GM18858 (cell line): ENCODE measurements at regions not wholly inside any gene's neighbourhood (a gene's known extent, or its start where the extent isn't known, plus 50 kb on each side); places are given as distances from the start of the nearest gene placed in this dataset.

ENCODE experiments used
- ATAC-seq: cut with Tn5 transposase; IDR thresholded peaks from one replicate; pipeline ENCODE4 v1.9.1; 2021; ENCODE audit not compliant: unreplicated experiment

- peak; percentile 72 for ATAC-seq
These were observed 162.2 kb downstream of the SREK1 start for GRCh38 chr5:66306105-66306843.

- ATAC-seq = no peak
These were observed 162.8 kb downstream of the SREK1 start for GRCh38 chr5:66306844-66307315.

- ATAC-seq = peak; percentile 78
These were observed 163.6 kb downstream of the SREK1 start for GRCh38 chr5:66307647-66308241.

- ATAC-seq = no peak
These were observed 168.2 kb downstream of the SREK1 start for GRCh38 chr5:66312266-66312665.

- no peak for ATAC-seq
These were observed 171.7 kb downstream of the SREK1 start for GRCh38 chr5:66315784-66316183.

GRCh38 chr5:66322786-66323528, 178.9 kb downstream of the SREK1 start:
- ATAC-seq = no peak

GRCh38 chr5:66323529-66323895, 179.4 kb downstream of the SREK1 start:
- no peak for ATAC-seq

- no peak for ATAC-seq
These were observed 180.3 kb downstream of the SREK1 start for GRCh38 chr5:66324357-66324756.

- no peak for ATAC-seq
These were observed 182.2 kb downstream of the SREK1 start for GRCh38 chr5:66326276-66326675.

- ATAC-seq = no peak
These were observed 182.9 kb downstream of the SREK1 start for GRCh38 chr5:66327008-66327407.

GRCh38 chr5:66329078-66329477, 185.0 kb downstream of the SREK1 start:
- no peak for ATAC-seq

GRCh38 chr5:66333192-66333591, 189.1 kb downstream of the SREK1 start:
- ATAC-seq = no peak

GRCh38 chr5:66337626-66338226, 193.6 kb downstream of the SREK1 start:
- ATAC-seq = no peak

- no peak for ATAC-seq
These were observed 194.7 kb downstream of the SREK1 start for GRCh38 chr5:66338828-66339227.

GRCh38 chr5:66339896-66340295, 195.8 kb downstream of the SREK1 start:
- no peak for ATAC-seq

GRCh38 chr5:66340786-66341185, 196.7 kb downstream of the SREK1 start:
- no peak for ATAC-seq

GRCh38 chr5:66342341-66342880, 198.3 kb downstream of the SREK1 start:
- ATAC-seq = no peak

- no peak for ATAC-seq
These were observed 199.4 kb downstream of the SREK1 start for GRCh38 chr5:66343370-66344071.

- ATAC-seq = no peak
These were observed 200.4 kb downstream of the SREK1 start for GRCh38 chr5:66344544-66344943.

GRCh38 chr5:66345281-66345680, 201.2 kb downstream of the SREK1 start:
- ATAC-seq = no peak

GRCh38 chr5:66346869-66347268, 202.8 kb downstream of the SREK1 start:
- ATAC-seq = no peak
